C4-2B (cell line): ENCODE measurements at regions not wholly inside any gene's neighbourhood (a gene's known extent, or its start where the extent isn't known, plus 50 kb on each side); places are given as distances from the start of the nearest gene placed in this dataset.

Experiments
- CTCF ChIP-seq: fragments of 450-650 bp; conservative IDR thresholded peaks from 2 replicates; pipeline ENCODE4 v1.5.1; 2017; ENCODE audit warnings: mild to moderate bottlenecking
- ZFX ChIP-seq: fragments of 450-650 bp; IDR thresholded peaks from 2 replicates; pipeline ENCODE4 v1.6.1; 2017

- TF ChIP-seq CTCF = no peak
- TF ChIP-seq ZFX = no peak
These were observed 899.7 kb upstream of the VRK2 start for GRCh38 chr2:57146951-57147350.
